Left lung (tissue), 4 donors: ENCODE measurements at regions not wholly inside any gene's neighbourhood (a gene's known extent, or its start where the extent isn't known, plus 50 kb on each side); places are given as distances from the start of the nearest gene placed in this dataset.
"Not testable (repeated sequence)": the region's sequence is repeated elsewhere in the genome, so short reads cannot be mapped to it uniquely, and the experiment has no call there.

Experiments used
- ATAC-seq: fragments of 200-7000 bp; cut with Tn5 transposase; one replicate; pipeline ENCODE4 v1.9.1; 2020; ENCODE audit warnings: moderate library complexity
- DNase-seq, 4 donors: peaks; one replicate each; pipeline ENCODE4 v3.0.0-alpha.2; 2013 to 2020
- H3K27ac ChIP-seq, 2 donors: fragments of 200-600 bp; sonication (generic) in 1 of 2; one replicate each; pipeline versions ENCODE4 v1.5.0 to v1.8.0; 2020 to 2021
- H3K27me3 ChIP-seq, 2 donors: fragments of 200-600 bp; sonication (generic) in 1 of 2; one replicate each; pipeline versions ENCODE4 v1.5.0 to v1.8.0; 2020 to 2021
- H3K36me3 ChIP-seq, 2 donors: fragments of 200-600 bp; sonication (generic) in 1 of 2; one replicate each; pipeline versions ENCODE4 v1.5.0 to v1.8.0; 2020 to 2021
- H3K4me1 ChIP-seq, 2 donors: fragments of 200-600 bp; one replicate each; pipeline ENCODE4 v1.8.0; 2021
- H3K4me3 ChIP-seq, 2 donors: fragments of 200-600 bp; sonication (generic) in 1 of 2; one replicate each; pipeline versions ENCODE4 v1.5.0 to v1.8.0; 2020 to 2021; ENCODE audit warnings: mild to moderate bottlenecking in 1 of 2
- H3K9me3 ChIP-seq, 2 donors: fragments of 200-600 bp; sonication (generic) in 1 of 2; one replicate each; pipeline versions ENCODE4 v1.5.0 to v1.8.0; 2020 to 2021
- CTCF ChIP-seq, 2 donors: fragments of 200-600 bp; sonication (generic) in 1 of 2; IDR thresholded peaks; one replicate each; pipeline versions ENCODE4 v1.5.0 to v1.8.0; 2021; ENCODE audit warnings: antibody characterized with exemption in 2 of 2
- intact Hi-C, 2 donors: fragments of 100-400 bp; cut with DNase I; formaldehyde crosslinking; loops; one replicate each; pipeline versions ENCODE4 v1.11.2 to v1.14.2; 2022
- donor health status: DM: no; HTN: yes; CAD: no.
- donor health status: DM: no; HTN: no; CAD: no.

- Histone ChIP-seq H3K4me1 (no peaks in the 10 kb centered on the region), H3K4me3 (no peak overlapping the region), H3K27me3 (peaks cover 0 to 9% of the 10 kb centered on the region in 2 donors), H3K36me3 (no peaks in the 10 kb centered on the region), H3K9me3 (no peaks in the 10 kb centered on the region), H3K27ac (no peak overlapping the region)
- TF ChIP-seq CTCF (IDR thresholded peaks at IDR 0.05) = no peak
- intact Hi-C loops = no loop called here
- DNase-seq (no peak), ATAC-seq (no peak)
Measured at GRCh38 chr1:29590583-29591565, 354.6 kb downstream of the PTPRU start.

GRCh38 chr1:29589716-29590115 lies 353.4 kb downstream of the PTPRU start:
- peaks cover 0 to 19% of the 10 kb centered on the region in 2 donors for H3K27me3 ChIP-seq
- H3K4me3 ChIP-seq, ATAC-seq, H3K4me1 ChIP-seq, H3K27ac ChIP-seq, H3K9me3 ChIP-seq, H3K36me3 ChIP-seq, intact Hi-C loops, DNase-seq: not testable (repeated sequence)

GRCh38 chr1:29586991-29587745 lies 350.8 kb downstream of the PTPRU start:
- no peak for TF ChIP-seq CTCF (IDR thresholded peaks at IDR 0.05)

GRCh38 chr1:29586215-29586614 lies 349.9 kb downstream of the PTPRU start:
- intact Hi-C loops = no loop called here
- ATAC-seq = no peak

More at GRCh38 chr1:29586991-29587745, 350.8 kb downstream of the PTPRU start:
- H3K4me3 ChIP-seq = no peak overlapping the region
- ATAC-seq = no peak
- no peaks in the 10 kb centered on the region for H3K36me3 ChIP-seq
- H3K4me1 ChIP-seq = no peaks in the 10 kb centered on the region
- intact Hi-C loops = no loop called here
- H3K27ac ChIP-seq = no peak overlapping the region
- peaks cover 0 to 35% of the 10 kb centered on the region in 2 donors for H3K27me3 ChIP-seq
- DNase-seq = no peak
- no peaks in the 10 kb centered on the region for H3K9me3 ChIP-seq

GRCh38 chr1:29585656-29586055 lies 349.3 kb downstream of the PTPRU start:
- no peaks in the 10 kb centered on the region for H3K36me3 ChIP-seq
- no peak overlapping the region for H3K4me3 ChIP-seq
- intact Hi-C loops = no loop called here
- H3K27me3 ChIP-seq = peaks cover 0 to 35% of the 10 kb centered on the region in 2 donors
- H3K4me1 ChIP-seq = no peaks in the 10 kb centered on the region
- no peak for DNase-seq
- no peak overlapping the region for H3K27ac ChIP-seq
- no peak for TF ChIP-seq CTCF (IDR thresholded peaks at IDR 0.05)
- ATAC-seq = no peak
- no peaks in the 10 kb centered on the region for H3K9me3 ChIP-seq

More at GRCh38 chr1:29586215-29586614, 349.9 kb downstream of the PTPRU start:
- peaks cover 0 to 35% of the 10 kb centered on the region in 2 donors for H3K27me3 ChIP-seq
- DNase-seq = no peak
- no peaks in the 10 kb centered on the region for H3K4me1 ChIP-seq
- TF ChIP-seq CTCF (IDR thresholded peaks at IDR 0.05) = no peak
- no peak overlapping the region for H3K4me3 ChIP-seq
- no peaks in the 10 kb centered on the region for H3K9me3 ChIP-seq
- H3K36me3 ChIP-seq = no peaks in the 10 kb centered on the region
- H3K27ac ChIP-seq = no peak overlapping the region
